ENCODE measurements at regions not wholly inside any gene's neighbourhood (a gene's known extent, or its start where the extent isn't known, plus 50 kb on each side); places are given as distances from the start of the nearest gene placed in this dataset.
A peak's percentile ranks its signal among the peaks of the same experiment; 100 is the strongest.
"Not testable (repeated sequence)": the region's sequence is repeated elsewhere in the genome, so short reads cannot be mapped to it uniquely, and the experiment has no call there.

DNA sequence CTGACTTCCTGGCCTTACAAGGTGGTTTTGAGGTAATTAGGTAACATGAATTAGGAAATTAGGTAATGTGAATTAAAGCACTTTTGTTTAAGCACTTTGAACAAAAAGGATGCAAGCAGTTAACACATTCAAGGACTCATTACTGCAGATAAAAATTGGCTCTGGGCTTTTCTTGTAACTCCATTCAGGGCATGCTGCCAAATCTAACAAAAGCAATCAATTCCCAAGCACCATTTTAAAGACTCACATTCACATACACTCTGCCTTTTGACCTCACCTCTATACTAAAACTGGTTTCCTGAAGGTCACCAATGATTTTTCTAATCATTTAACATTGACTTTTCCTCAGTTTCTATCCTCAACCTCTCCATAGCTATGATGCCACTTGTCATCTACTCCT lies 251.2 kb upstream of the RHOBTB1 start:
- no peak for DNase-seq (ENCODE audit: low read depth in 4 of 4, low spot score in 3 of 4)

DNA sequence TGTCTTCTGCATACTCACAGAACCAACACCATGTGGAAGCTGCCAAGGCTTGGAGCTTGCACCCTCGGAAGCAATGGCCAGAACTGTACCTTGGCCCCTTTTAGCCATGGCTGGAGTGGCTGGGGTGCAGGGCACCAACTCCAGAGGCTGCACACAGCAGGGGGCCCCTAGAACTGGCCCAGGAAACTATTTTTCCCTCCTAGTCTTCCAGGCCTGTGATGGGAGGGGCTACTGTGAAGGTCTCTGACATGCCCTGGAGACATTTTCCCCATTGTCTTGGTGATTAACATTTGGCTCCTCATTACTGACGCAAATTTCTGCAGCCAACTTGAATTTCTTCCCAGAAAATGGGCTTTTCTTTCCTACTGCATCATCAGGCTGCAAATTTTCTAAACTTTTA lies 248.6 kb upstream of the RHOBTB1 start:
- DNase-seq (ENCODE audit: low read depth in 4 of 4, low spot score in 3 of 4) = not testable (repeated sequence)

DNA sequence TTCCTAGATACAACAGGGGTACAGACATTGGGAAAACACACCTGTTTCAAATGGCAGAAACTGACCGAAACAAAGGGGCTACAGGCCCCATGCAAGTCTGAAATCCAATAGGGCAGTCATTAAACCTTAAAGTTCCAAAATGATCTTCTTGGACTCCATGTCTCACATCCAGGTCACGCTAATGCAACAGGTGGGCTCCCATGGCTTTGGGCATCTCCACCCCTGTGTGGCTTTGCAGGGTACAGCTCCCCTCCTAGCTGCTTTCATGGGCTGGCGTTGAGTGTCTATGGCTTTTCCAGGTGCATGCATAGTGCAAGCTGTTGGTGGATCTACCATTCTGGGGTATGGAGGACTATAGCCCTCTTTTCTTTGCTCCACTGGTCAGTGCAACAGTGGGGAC lies 248.1 kb upstream of the RHOBTB1 start:
- DNase-seq (ENCODE audit: low read depth in 4 of 4, low spot score in 3 of 4) = no peak

DNA sequence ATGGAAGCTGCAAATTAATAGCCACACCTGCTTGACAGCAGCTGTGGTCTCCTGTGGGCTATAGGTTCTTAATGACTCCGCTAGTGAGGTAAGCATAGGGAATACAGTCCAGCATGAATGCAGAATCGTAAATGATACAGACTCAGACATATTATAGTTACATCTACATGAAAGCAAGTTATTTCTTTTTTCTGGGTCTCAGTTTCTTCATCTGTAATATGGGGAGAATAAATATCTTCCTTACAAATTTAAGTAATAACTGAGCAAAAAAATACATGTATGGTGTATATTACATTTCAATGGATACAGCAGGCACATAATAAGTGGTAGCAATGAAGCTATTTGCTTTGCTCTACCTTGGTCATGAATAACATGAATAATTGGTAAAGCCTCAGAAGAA lies 245.9 kb upstream of the RHOBTB1 start:
- DNase-seq (ENCODE audit: low read depth in 4 of 4, low spot score in 3 of 4) = no peak

DNA sequence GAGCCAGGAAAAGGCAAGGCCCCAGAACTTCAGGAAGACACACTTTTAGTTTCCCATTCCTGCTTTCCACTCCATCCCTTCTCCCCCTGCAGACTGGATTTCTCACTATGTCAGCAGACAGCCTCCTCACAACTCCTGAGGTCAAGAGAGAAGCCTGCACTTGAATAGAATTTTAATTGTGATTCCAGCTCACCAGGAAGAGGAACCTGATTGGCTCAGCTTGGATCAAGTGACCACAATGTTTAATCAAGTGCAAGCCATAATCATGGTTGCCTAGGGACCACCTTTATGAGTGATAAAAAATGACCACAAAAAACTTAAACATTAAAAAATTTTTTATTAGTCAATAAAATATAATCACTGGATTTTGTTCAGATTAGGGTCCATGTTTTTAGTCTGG lies 244.7 kb upstream of the RHOBTB1 start:
- DNase-seq (ENCODE audit: low read depth in 4 of 4, low spot score in 3 of 4) = no peak

DNA sequence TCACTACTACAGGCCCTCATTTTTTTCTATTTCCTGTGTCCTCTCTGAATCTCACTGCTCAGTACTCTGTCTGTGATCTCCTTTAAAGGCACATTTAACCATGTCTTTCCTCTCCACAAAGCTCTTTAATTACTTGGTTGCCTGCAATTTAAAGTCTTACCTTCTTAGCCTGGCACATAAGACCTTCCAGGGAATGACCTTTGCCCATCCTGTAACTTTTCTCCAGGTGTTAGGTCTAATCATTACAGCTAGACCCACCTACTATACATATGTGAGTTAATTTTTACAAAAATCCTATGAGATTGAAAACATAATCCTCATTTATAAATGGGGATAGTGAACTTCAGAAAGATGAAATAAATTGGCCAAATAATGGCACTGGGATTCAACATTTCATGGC lies 244.1 kb upstream of the RHOBTB1 start:
- DNase-seq (ENCODE audit: low read depth in 4 of 4, low spot score in 3 of 4) = no peak

DNA sequence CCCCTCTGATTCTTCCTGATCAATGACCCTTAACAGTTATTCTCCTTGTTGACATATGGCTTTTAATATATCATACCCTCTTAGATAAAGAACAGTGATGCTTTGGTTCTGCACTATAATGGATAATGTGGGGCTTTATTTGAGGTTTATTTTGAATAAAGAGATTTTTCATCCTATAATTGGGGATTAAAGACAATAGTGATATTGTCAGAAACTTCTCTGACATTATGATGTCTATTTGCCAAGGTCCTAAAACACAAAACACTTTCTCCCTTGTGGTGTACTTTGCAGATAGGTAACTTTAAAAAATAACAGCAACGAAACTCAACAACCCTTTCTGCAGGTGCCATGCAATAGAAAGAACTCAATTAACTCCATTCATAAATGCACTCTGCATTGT lies 243.6 kb upstream of the RHOBTB1 start:
- DNase-seq (ENCODE audit: low read depth in 4 of 4, low spot score in 3 of 4) = no peak

DNA sequence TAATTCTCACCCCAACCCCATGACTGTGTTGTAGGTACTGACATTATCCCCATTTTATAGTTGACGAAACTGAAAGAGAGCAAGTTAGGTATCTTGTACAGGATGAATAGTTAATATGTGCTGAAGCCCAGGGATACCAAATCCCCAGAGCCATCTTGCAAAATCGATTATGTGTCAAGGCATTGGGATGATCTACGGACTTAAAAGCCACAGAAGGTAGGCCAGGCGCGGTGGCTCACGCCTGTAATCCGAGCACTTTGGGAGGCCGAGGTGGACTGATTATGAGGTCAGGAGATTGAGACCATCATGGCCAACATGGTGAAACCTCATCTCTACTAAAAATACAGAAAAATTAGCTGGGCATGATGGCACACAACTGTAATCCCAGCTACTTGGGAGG lies 242.4 kb upstream of the RHOBTB1 start:
- no peak for DNase-seq (ENCODE audit: low read depth in 4 of 4, low spot score in 3 of 4)

DNA sequence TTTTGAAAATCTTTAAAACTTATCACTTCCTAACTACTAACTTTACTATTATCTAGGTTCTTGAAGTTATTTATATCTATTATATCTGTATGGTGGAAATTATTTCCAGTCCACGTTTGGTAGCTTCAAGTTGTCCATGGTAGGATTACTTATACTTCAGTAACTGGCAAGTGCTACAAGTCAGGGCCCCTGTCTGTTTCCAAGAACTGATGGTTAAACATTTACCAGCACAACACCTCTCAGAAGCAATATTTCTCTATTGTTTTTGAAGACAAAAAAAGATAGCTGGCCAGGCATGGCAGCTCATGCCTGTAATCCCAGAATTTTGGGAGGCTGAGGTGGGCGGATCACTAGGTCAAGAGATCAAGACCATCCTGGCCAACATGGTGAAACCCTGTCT lies 240.4 kb upstream of the RHOBTB1 start:
- DNase-seq (ENCODE audit: low read depth in 4 of 4, low spot score in 3 of 4) = no peak

DNA sequence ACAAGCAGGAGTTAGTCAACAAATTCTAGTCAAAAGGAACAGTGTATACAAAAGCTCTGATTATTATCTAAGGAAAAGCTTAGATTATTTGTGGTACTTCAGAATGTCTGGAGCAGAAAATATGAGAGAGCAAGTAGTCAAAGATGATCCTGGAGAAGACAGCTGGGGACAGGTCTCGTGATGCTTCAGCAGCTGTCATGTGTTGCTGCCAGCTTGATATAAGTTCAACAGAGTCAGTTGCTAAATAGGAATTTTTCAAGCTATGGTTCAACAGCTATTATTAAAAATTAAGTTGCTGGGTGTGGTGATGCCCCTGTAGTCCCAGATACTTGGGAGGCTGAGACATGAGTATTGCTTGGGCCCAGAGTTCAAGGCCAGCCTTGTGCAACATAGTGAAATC lies 240.0 kb upstream of the RHOBTB1 start:
- DNase-seq (ENCODE audit: low read depth in 4 of 4, low spot score in 3 of 4) = no peak

DNA sequence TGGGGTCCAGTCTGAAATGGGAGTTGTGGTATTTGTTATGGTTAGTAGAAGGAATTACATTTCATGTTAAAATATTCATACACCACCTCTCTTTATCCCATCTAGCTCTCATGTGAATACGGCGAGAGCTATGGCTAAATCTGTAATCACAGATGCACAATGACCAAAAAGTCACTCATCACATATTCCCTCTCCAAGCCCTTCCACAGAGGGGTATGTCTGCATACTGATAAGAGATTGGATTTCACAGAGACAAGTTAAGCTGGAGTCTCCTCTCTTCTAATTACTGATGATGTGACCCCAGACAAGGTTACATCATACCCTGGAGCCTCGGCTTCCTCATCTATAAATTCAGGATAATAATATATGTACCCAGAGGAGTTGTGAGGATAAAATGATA lies 237.8 kb upstream of the RHOBTB1 start:
- no peak for DNase-seq (ENCODE audit: low read depth in 4 of 4, low spot score in 3 of 4)

DNA sequence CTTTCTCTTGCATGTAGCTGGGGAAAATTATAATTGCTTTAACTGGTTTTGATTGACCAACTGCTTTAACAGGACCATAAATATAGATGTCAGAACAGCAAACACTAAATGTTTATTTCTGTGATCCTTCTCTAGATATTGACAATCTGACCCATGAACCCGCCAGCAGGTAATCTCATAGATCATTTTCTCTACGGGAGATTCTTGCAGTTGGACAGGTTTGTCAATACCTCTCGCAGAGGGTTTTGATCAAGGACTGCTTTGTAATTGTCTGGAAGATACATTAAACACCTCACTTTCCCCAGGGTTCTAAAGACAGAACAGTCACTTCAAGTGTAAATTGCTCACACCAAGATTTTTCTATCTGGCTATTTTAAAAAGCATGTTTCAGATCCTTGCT lies 235.8 kb upstream of the RHOBTB1 start:
- no peak for DNase-seq (ENCODE audit: low read depth in 4 of 4, low spot score in 3 of 4)

DNA sequence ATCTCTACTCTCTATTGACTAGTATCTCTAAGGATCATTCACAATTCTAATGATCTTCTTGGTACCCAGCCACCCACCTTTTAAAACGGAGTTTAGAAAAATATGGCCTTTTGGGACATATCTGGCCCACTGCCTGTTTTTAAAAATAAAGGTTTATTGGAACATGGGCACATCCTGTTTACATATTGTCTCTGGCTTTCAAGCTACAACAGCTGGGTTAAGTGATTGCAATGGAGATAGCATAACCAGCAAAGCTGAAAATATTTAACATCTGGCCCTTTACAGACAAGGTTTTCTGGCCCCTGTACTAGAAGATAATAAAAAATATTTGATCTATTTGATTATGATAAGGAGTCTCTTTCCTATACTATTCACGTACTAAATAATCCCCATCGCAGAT lies 232.4 kb upstream of the RHOBTB1 start:
- DNase-seq (ENCODE audit: low read depth in 4 of 4, low spot score in 3 of 4) = no peak

DNA sequence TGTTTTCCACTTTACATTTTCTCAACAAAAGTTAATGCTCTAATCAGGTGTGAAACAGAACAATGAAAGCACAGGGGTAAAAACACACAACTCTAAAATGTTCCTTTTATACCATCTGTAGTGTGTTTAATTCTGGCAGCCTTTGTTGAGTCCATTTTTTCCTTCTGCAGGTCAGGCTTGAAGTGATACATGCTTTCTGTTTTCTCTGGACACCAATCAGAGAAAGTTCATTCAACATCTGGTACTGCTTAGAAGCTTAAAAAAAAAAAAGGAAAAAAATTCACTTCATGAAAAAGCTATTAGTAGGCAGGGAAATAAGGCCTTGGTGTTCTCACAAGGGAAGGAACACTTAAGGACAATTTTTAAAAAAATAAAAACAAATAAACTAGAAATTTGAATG lies 231.3 kb upstream of the RHOBTB1 start:
- peak in 1 of 4 donors; percentile 30 for DNase-seq (ENCODE audit: low read depth in 4 of 4, low spot score in 3 of 4)

DNA sequence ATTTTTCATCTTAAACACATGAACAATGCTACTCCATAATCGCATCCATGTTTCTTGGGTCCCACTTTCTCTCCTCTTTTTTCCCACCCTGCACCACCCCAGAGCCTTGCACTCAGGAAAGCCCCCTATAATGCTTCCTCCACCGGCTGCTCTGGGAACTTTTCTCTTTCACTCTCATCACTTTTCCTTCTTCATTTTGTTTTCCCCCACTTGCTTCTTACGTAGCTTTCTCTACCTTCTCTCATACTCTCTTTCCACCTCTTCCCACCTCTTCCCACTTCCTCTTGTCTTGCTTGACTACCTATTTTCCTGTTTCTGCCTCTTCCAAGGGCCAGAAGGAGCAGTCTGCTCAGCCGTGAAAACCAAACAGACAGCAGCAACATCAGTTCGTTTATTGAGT lies 229.5 kb upstream of the RHOBTB1 start:
- no peak for DNase-seq (ENCODE audit: low read depth in 4 of 4, low spot score in 3 of 4)

DNA sequence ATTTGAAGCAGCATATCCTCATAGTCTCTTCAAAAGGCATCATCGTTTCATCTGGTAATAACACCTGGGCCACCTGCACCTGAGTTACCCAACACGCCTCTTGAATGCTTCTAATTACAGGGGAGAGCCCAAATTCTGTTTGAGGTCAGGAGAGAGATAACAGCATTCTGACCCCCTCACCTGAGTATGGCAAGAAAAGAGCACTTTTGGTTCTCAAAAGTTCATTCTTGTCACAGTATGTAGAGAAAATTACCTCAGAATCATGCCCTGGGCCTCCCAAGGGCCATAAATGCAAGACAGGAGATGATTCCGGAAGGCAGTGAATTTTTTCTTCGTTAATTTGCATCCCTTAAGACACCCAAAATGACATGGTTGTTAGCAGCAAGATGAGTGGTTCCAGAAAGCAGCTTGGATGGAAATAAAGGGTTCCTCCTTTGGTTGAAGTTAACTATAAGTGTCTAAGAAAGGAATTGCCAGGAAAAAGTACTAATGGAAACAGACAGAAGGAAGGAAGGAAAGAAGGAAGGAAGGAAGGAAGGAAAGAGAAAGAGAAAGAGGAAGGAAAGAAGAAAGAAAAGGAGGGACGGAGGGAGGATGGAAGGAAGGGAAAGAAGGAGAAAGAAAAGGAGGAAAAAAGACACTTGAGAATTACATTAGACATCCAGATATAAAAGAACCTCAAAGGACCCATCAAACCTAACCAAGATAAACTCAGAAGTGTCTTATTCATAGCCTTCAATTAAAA lies 228.4 kb upstream of the RHOBTB1 start:
- DNase-seq (ENCODE audit: low read depth in 4 of 4, low spot score in 3 of 4) = no peak

DNA sequence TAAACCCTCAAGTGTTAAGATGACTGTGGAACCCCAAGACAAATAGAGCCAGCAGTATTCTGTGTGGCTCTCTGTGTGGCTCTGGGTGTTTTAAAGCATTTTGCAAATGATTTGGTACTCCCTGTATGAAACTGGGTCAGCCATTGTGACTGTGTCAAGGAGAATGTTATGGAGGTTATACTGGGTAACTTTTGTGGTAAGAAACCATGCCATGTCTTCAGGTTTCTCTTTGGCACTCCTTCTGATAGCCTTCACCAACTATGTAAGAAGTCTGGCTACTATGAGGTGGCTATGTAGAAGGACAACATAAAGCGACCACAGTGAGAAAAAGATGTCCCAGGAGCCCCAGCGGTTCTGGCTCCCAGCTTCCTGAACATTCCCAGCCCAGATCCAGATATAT lies 226.6 kb upstream of the RHOBTB1 start:
- no peak for DNase-seq (ENCODE audit: low read depth in 4 of 4, low spot score in 3 of 4)

DNA sequence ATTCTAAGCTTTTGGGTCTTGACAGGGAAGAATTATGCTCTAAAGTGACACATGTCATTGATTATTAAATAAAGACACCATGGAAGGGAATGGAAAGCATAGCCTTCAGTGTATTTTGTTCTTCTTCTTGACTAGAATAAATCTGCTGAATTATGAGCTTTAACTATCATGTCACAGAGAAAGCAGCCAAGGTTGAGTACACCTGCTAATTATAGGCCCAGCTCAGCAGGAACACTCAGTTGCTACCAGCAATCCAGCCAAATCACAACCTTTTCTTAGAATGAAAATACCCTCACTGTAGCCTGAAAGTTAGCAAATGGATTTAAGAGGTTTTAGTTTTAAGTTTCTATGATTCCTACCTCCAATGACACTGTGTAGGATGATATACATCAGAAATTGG lies 225.3 kb upstream of the RHOBTB1 start:
- no peak for DNase-seq (ENCODE audit: low read depth in 4 of 4, low spot score in 3 of 4)

DNA sequence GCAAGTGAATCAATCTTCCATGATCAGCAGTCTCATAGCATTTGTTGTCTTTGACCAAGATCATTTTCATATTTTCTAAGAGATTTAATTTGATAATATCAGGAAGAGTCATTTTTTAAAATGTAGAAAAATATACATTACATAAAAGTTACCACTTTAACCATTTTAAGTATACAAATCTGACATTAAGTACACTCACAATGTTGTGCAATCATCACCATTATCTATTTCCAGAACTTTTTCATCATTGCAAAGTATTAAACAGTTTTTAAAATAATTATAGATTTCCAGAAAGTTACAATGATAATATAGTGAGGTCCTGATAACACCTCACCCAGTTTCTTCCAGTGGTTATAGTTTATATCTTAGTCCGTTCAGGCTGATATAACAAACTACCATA lies 222.5 kb upstream of the RHOBTB1 start:
- no peak for DNase-seq (ENCODE audit: low read depth in 4 of 4, low spot score in 3 of 4)

DNA sequence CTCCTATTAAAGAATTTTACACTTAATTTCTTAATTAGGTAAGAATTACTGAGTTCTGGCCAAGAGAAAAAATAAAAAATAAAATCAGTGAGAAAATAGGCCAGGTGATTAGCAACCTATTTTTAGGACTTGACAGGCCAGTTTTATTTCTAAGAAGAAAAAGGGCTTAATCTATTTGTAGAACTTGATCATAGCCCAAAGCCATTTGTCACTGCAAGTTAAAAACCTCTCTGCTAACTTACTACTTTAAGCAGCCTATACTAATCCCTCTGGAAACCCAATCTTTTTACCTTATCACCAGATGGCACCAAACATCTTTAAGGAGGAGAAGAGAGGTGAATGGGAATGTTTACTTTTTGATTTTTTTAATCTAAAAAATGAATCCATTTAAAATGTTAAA lies 222.1 kb upstream of the RHOBTB1 start:
- DNase-seq (ENCODE audit: low read depth in 4 of 4, low spot score in 3 of 4) = no peak

DNA sequence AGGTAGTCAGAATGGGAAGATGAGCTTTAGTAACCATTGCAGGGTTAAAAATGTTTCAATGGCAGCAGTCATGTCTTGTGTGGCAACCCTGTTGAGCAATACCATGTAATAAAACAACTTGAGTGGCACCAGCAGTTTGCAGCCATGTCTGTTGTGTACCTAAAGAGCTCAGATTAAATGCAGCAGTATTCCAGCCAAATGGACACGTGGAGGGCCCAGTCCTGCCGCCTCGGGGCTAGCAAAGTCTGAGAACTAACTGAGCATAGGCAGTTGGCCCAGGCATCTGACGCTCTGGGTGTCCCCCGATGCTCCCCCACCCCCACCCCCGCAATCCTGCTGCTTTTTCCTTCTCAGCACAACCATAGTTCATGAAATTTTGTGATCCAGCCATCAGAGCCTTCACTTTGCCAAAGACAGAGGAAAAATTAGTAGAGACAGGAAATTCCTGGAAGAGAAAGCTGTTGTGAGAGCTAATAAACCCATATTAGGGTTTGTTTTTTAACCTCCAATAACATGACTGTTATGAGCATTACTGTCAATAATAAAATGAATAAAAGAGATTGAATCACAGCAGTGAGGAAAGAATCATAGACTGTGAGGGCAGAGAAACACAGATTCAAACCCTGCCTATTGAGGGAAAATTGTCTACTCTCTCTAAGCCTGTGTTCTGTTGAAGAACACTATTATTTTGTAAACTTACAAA lies 220.6 kb upstream of the RHOBTB1 start:
- DNase-seq (ENCODE audit: low read depth in 4 of 4, low spot score in 3 of 4) = no peak

DNA sequence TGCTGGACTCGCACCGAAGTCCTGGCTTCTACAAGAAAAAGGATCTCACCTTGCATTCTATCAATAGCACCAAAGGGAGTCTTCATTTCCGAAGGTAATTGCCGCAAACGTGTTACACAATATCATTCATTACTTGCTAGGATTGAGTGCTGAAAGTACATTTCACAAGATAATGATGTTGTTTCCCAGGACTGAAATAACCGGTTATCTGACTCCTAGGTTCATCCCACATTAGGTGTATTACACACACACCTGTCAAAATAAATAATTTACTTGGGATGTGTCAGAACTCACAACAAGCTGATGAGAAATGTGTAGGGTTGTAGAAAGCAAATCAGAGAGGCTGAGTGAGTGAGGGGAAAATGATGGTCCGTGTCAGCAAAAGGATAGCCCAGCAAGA lies 219.4 kb upstream of the RHOBTB1 start:
- DNase-seq (ENCODE audit: low read depth in 4 of 4, low spot score in 3 of 4) = no peak

DNA sequence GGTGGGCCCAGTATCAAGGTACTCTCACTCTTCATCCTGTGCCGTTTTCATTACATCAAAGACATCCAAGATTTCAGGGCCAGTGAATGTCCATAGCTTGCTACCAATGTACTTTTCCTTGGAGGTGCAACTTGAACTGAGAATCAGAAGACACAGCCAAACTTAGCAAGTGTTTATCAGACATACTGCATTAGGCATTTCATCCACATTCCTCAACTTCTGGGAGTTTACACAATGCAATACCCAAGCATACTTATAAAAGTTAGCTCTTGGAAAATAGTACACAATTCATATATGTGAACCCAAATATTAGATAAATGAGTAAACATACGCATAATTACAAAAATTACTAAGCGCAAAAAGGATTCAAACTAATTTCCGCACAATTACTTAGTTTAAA lies 216.3 kb upstream of the RHOBTB1 start:
- no peak for DNase-seq (ENCODE audit: low read depth in 4 of 4, low spot score in 3 of 4)
